Stomach (tissue), 8 donors: ENCODE measurements at regions not wholly inside any gene's neighbourhood (a gene's known extent, or its start where the extent isn't known, plus 50 kb on each side); places are given as distances from the start of the nearest gene placed in this dataset.

Experiments
- DNase-seq, 2 donors: peaks; one replicate each; pipeline versions ENCODE4 v3.0.0 to v3.0.0-alpha.2; 2013 to 2019
- H3K27ac ChIP-seq, 5 donors: fragments of 200-600 bp in 4 of 5; sonication (generic) in 4 of 5; one replicate each; pipeline ENCODE4 v1.5.1; 2013 to 2019; ENCODE audit warnings: mild to moderate bottlenecking in 1 of 5, moderate library complexity in 1 of 5
- H3K27me3 ChIP-seq, 3 donors: fragments of 200-600 bp; sonication (generic); one replicate each; pipeline ENCODE4 v1.5.1; 2017 to 2019; ENCODE audit warnings: mixed run types in 1 of 3
- H3K36me3 ChIP-seq, 4 donors: fragments of 200-600 bp; sonication (generic); 1 replicate in 3 of 4; 2 replicates in 1 of 4; pipeline ENCODE4 v1.5.1; 2016 to 2019
- H3K4me1 ChIP-seq, 4 donors: fragments of 200-600 bp; sonication (generic); one replicate each; pipeline ENCODE4 v1.5.1; 2016 to 2019
- H3K4me3 ChIP-seq, 4 donors: fragments of 200-600 bp; sonication (generic) in 3 of 4; one replicate each; pipeline ENCODE4 v1.5.1; 2016 to 2019; ENCODE audit warnings: mild to moderate bottlenecking in 1 of 4
- H3K9me3 ChIP-seq, 4 donors: fragments of 200-600 bp; sonication (generic); one replicate each; pipeline ENCODE4 v1.5.1; 2016 to 2019
- CTCF ChIP-seq, 7 experiments: fragments of 450-650 bp in 4 of 7; fragments of 200-600 bp in 3 of 7; sonication (generic) in 3 of 7; IDR thresholded peaks; one replicate each; pipeline ENCODE4 v1.5.1; 2016 to 2019; ENCODE audit warnings: antibody characterized with exemption in 7 of 7, control low read depth in 2 of 7, mild to moderate bottlenecking in 1 of 7
- EP300 ChIP-seq: sonication (generic); formaldehyde crosslinking; IDR thresholded peaks from one replicate; pipeline ENCODE4 v1.6.1; 2017; ENCODE audit warnings: antibody characterized with exemption
- POLR2A ChIP-seq, 4 donors: fragments of 450-650 bp; IDR thresholded peaks; one replicate each; pipeline ENCODE4 v1.6.1; 2016; ENCODE audit warnings: antibody characterized with exemption in 4 of 4, control low read depth in 2 of 4, mild to moderate bottlenecking in 1 of 4, moderate library complexity in 1 of 4
- POLR2AphosphoS5 ChIP-seq, 3 donors: sonication (generic); formaldehyde crosslinking; IDR thresholded peaks; one replicate each; pipeline ENCODE4 v1.6.1; 2016; ENCODE audit warnings: antibody characterized with exemption in 3 of 3
- WGBS, 5 donors: extraction: QIAGEN DNeasy Blood & Tissue Kit in 3 of 5; methylation state at CpG; one replicate each; pipeline versions ENCODE4 v1.1.5 to v1.1.7; 2013 to 2018; 5-methylcytosine and 5-hydroxymethylcytosine counted together
- intact Hi-C: fragments of 100-400 bp; cut with DNase I; formaldehyde crosslinking; loops from one replicate; pipeline ENCODE4 v1.15.1; 2023; ENCODE audit warnings: low total_unique reads
- donor health status: healthy with polysubstance abuse.
- donor health status: Bipolar disorder and iron deficiency.
- donor health status: healthy.

- H3K36me3 ChIP-seq: no peaks in the 10 kb centered on the region
- H3K9me3 ChIP-seq: no peaks in the 10 kb centered on the region
- 44 to 67% (median 51%) methylated on average over 4 of the region's 4 CpGs for WGBS, 5 donors
- intact Hi-C loops: no loop called here
- no peak for DNase-seq
- no peak overlapping the region for H3K4me3 ChIP-seq
- H3K27ac ChIP-seq: no peak overlapping the region
- TF ChIP-seq CTCF (IDR thresholded peaks at IDR 0.05) (no peak), POLR2A (IDR thresholded peaks at IDR 0.05) (no peak), EP300 (no peak), POLR2AphosphoS5 (IDR thresholded peaks at IDR 0.05) (no peak)
- H3K27me3 ChIP-seq: no peaks in the 10 kb centered on the region
- H3K4me1 ChIP-seq: no peaks in the 10 kb centered on the region
Observed at GRCh38 chr11:87493516-87493915, 455.8 kb downstream of the TMEM135 start.

- TF ChIP-seq EP300 (no peak), POLR2AphosphoS5 (IDR thresholded peaks at IDR 0.05) (no peak), POLR2A (IDR thresholded peaks at IDR 0.05) (no peak), CTCF (IDR thresholded peaks at IDR 0.05) (no peak)
- intact Hi-C loops: no loop called here
- Histone ChIP-seq H3K4me1 (no peaks in the 10 kb centered on the region), H3K27me3 (no peaks in the 10 kb centered on the region), H3K36me3 (no peaks in the 10 kb centered on the region), H3K9me3 (no peaks in the 10 kb centered on the region), H3K4me3 (no peak overlapping the region), H3K27ac (no peak overlapping the region)
- DNase-seq: no peak
- 27 to 51% (median 39%) methylated on average over 3 of the region's 3 CpGs for WGBS, 5 donors
Observed at GRCh38 chr11:87491381-87491780, 453.6 kb downstream of the TMEM135 start.

- H3K27ac ChIP-seq: no peak overlapping the region
- DNase-seq: no peak
- H3K4me3 ChIP-seq: no peak overlapping the region
- intact Hi-C loops: no loop called here
- no peaks in the 10 kb centered on the region for H3K36me3 ChIP-seq
- TF ChIP-seq EP300 (no peak), POLR2A (IDR thresholded peaks at IDR 0.05) (no peak), CTCF (IDR thresholded peaks at IDR 0.05) (no peak), POLR2AphosphoS5 (IDR thresholded peaks at IDR 0.05) (no peak)
- H3K27me3 ChIP-seq: no peaks in the 10 kb centered on the region
- no peaks in the 10 kb centered on the region for H3K4me1 ChIP-seq
- no peaks in the 10 kb centered on the region for H3K9me3 ChIP-seq
Observed at GRCh38 chr11:87490671-87491070, 452.9 kb downstream of the TMEM135 start.

- intact Hi-C loops: no loop called here
- no peak for DNase-seq
- no peak overlapping the region for H3K4me3 ChIP-seq
- no peaks in the 10 kb centered on the region for H3K27me3 ChIP-seq
- H3K4me1 ChIP-seq: no peaks in the 10 kb centered on the region
- TF ChIP-seq CTCF (IDR thresholded peaks at IDR 0.05) (no peak), POLR2AphosphoS5 (IDR thresholded peaks at IDR 0.05) (no peak), EP300 (no peak), POLR2A (IDR thresholded peaks at IDR 0.05) (no peak)
- peaks cover 0 to under 1% (median 0%) of the 10 kb centered on the region in 4 donors for H3K9me3 ChIP-seq
- H3K36me3 ChIP-seq: no peaks in the 10 kb centered on the region
- no peak overlapping the region for H3K27ac ChIP-seq
- WGBS, 5 donors: 95 to 98% (median 96%) methylated on average over 3 of the region's 3 CpGs
Observed at GRCh38 chr11:87484566-87484965, 446.8 kb downstream of the TMEM135 start.
